H1 (cell line): ENCODE measurements at regions not wholly inside any gene's neighbourhood (a gene's known extent, or its start where the extent isn't known, plus 50 kb on each side); places are given as distances from the start of the nearest gene placed in this dataset.

Experiments
- ATF3 ChIP-seq: IDR thresholded peaks from 2 replicates; pipeline ENCODE4 v1.6.1; 2011; ENCODE audit warnings: low read depth, mild to moderate bottlenecking, low read length; ENCODE audit not compliant: insufficient read depth
- CHD2 ChIP-seq: IDR thresholded peaks from 2 replicates; pipeline ENCODE4 v1.6.1; 2012; ENCODE audit warnings: low read length, improper control_type of control experiment
- CTCF ChIP-seq, 3 experiments: IDR thresholded peaks; 1 replicate in 2 of 3; 2 replicates in 1 of 3; pipeline versions ENCODE4 v1.5.1 to v1.6.1; 2011; ENCODE audit warnings: low read length in 3 of 3, mild to moderate bottlenecking in 3 of 3, inconsistent platforms in 2 of 3, low read depth in 1 of 3, moderate library complexity in 1 of 3; ENCODE audit not compliant: insufficient read depth in 1 of 3; ENCODE audit errors: control extremely low read depth in 1 of 3
- EZH2 ChIP-seq: fragments of 200-600 bp; sonication (generic); IDR thresholded peaks from 2 replicates; pipeline ENCODE4 v1.7.1; 2012; ENCODE audit warnings: low read depth, mild to moderate bottlenecking, moderate library complexity, low read length, inconsistent platforms; ENCODE audit not compliant: severe bottlenecking
- NANOG ChIP-seq: IDR thresholded peaks from 2 replicates; pipeline ENCODE4 v1.6.1; 2011; ENCODE audit warnings: low read length, low read depth, mild to moderate bottlenecking, inconsistent platforms; ENCODE audit not compliant: insufficient read depth, poor library complexity, severe bottlenecking
- POLR2AphosphoS5 ChIP-seq: IDR thresholded peaks from 2 replicates; pipeline ENCODE4 v1.6.1; 2011; ENCODE audit warnings: low read depth, low read length
- RAD21 ChIP-seq, 2 experiments: IDR thresholded peaks in 1 of 2; conservative IDR thresholded peaks in 1 of 2; 2 replicates each; pipeline ENCODE4 v1.6.1; 2011; ENCODE audit warnings: low read depth in 2 of 2, low read length in 2 of 2, improper control_type of control experiment in 1 of 2, inconsistent platforms in 1 of 2, mild to moderate bottlenecking in 1 of 2, moderate library complexity in 1 of 2
- SP4 ChIP-seq: IDR thresholded peaks from 2 replicates; pipeline ENCODE4 v1.6.1; 2012; ENCODE audit warnings: low read length, inconsistent platforms
- TEAD4 ChIP-seq: IDR thresholded peaks from 2 replicates; pipeline ENCODE4 v1.6.1; 2012; ENCODE audit warnings: low read depth, low read length, inconsistent platforms, mixed read lengths
- TF ChIP-seq, protein P1 (sequence below): IDR thresholded peaks from 2 replicates; pipeline ENCODE4 v1.6.1; 2011; ENCODE audit warnings: low read length, improper control_type of control experiment

- TF ChIP-seq EZH2 (no peak), POLR2AphosphoS5 (no peak), NANOG (no peak), CTCF (IDR thresholded peaks at IDR 0.05; ENCODE audit: control extremely low read depth in 1 of 3, insufficient read depth in 1 of 3, low read depth in 1 of 3, low read length in 3 of 3) (no peak), TEAD4 (no peak), CHD2 (no peak), RAD21 (IDR thresholded peaks at IDR 0.05 in 1 of 2, conservative IDR thresholded peaks at IDR 0.05 in 1 of 2; ENCODE audit: low read depth in 2 of 2, low read length in 2 of 2) (no peak), SP4 (no peak), ATF3 (no peak)
- TF ChIP-seq, protein P1, sequence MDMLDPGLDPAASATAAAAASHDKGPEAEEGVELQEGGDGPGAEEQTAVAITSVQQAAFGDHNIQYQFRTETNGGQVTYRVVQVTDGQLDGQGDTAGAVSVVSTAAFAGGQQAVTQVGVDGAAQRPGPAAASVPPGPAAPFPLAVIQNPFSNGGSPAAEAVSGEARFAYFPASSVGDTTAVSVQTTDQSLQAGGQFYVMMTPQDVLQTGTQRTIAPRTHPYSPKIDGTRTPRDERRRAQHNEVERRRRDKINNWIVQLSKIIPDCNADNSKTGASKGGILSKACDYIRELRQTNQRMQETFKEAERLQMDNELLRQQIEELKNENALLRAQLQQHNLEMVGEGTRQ = no peak
These were observed 393.5 kb downstream of the HTR7 start for GRCh38 chr10:90464329-90464728.
